ENCODE measurements at regions not wholly inside any gene's neighbourhood (a gene's known extent, or its start where the extent isn't known, plus 50 kb on each side); places are given as distances from the start of the nearest gene placed in this dataset.

DNA sequence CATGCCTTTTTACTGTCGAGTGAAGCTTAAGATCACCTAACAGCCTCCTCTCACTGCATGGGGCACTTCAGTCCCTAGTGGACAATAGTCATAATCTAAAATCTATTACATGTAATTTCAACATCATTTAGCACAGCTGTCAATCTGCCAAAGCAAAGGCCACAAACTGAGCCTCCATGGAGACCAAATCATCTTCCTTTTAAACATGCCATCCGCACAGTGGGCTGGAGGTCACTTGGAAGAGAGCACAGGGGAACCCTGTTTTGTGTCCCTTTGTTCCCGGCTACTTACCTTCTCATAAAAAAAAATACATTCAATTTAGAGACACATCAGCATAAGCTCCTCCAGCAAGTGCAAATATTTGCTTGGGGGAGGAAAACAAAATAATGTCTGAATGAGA lies 167.3 kb downstream of the SQOR start:
- POLR2A ChIA-PET = no interaction called here
- Histone ChIP-seq H3K9me3 (replicated peaks; ENCODE audit: control insufficient read depth, insufficient read depth, low read length) (no peaks in the 10 kb centered on the region), H3K27ac (ENCODE audit: control insufficient read depth, insufficient read depth) (no peak overlapping the region), H3K27me3 (replicated peaks in 1 of 2; ENCODE audit: control insufficient read depth in 2 of 2, insufficient read depth in 2 of 2, low read length in 1 of 2) (no peaks in the 10 kb centered on the region), H3K79me2 (ENCODE audit: control insufficient read depth, insufficient read depth, low read length) (no peaks in the 10 kb centered on the region), H3K36me3 (ENCODE audit: control insufficient read depth in 2 of 2, insufficient read depth in 2 of 2, low read length in 1 of 2) (no peaks in the 10 kb centered on the region), H4K20me1 (ENCODE audit: control insufficient read depth, insufficient read depth) (no peaks in the 10 kb centered on the region), H3K9ac (ENCODE audit: control insufficient read depth, insufficient read depth, low read length) (no peak overlapping the region), H3K4me1 (ENCODE audit: control insufficient read depth, insufficient read depth, low read length) (no peaks in the 10 kb centered on the region), H3K4me2 (ENCODE audit: control insufficient read depth, insufficient read depth) (no peak overlapping the region), H3K4me3 (no peak overlapping the region), H2AFZ (ENCODE audit: control insufficient read depth, low read depth, low read length) (no peak overlapping the region)
- in situ Hi-C loops (cut with MboI) = no loop called here
- DNase-seq (ENCODE audit: low read depth, low spot score) (no peak), FAIRE-seq (no peak), ATAC-seq (no peak)
- intact Hi-C loops (cut with micrococcal nuclease; ENCODE audit: unreplicated experiment) = no loop called here
- RAD21 ChIA-PET (ENCODE audit: unreplicated experiment) = no interaction called here
- TF ChIP-seq RELA (IDR thresholded peaks at IDR 0.05; ENCODE audit: borderline replicate concordance, partially characterized antibody) (no peak), PML (IDR thresholded peaks at IDR 0.05; ENCODE audit: low read length) (no peak), TAF1 (IDR thresholded peaks at IDR 0.05; ENCODE audit: borderline replicate concordance, low read depth, low read length) (no peak), POLR2AphosphoS5 (IDR thresholded peaks at IDR 0.05; ENCODE audit: low read length) (no peak), NR2C1 (IDR thresholded peaks at IDR 0.05) (no peak), EP300 (IDR thresholded peaks at IDR 0.05; ENCODE audit: borderline replicate concordance in 1 of 2, control insufficient read depth in 1 of 2, low read depth in 2 of 2, low read length in 2 of 2) (no peak), SP1 (IDR thresholded peaks at IDR 0.05; ENCODE audit: low read depth, low read length) (no peak), RFX5 (IDR thresholded peaks at IDR 0.05; ENCODE audit: low read depth, low read length) (no peak), TCF7 (IDR thresholded peaks at IDR 0.05; ENCODE audit: borderline replicate concordance) (no peak), HDGF (IDR thresholded peaks at IDR 0.05) (no peak), ZNF24 (IDR thresholded peaks at IDR 0.05) (no peak), BRCA1 (IDR thresholded peaks at IDR 0.05; ENCODE audit: low read depth, low read length) (no peak)
- TF ChIP-seq, protein P1, sequence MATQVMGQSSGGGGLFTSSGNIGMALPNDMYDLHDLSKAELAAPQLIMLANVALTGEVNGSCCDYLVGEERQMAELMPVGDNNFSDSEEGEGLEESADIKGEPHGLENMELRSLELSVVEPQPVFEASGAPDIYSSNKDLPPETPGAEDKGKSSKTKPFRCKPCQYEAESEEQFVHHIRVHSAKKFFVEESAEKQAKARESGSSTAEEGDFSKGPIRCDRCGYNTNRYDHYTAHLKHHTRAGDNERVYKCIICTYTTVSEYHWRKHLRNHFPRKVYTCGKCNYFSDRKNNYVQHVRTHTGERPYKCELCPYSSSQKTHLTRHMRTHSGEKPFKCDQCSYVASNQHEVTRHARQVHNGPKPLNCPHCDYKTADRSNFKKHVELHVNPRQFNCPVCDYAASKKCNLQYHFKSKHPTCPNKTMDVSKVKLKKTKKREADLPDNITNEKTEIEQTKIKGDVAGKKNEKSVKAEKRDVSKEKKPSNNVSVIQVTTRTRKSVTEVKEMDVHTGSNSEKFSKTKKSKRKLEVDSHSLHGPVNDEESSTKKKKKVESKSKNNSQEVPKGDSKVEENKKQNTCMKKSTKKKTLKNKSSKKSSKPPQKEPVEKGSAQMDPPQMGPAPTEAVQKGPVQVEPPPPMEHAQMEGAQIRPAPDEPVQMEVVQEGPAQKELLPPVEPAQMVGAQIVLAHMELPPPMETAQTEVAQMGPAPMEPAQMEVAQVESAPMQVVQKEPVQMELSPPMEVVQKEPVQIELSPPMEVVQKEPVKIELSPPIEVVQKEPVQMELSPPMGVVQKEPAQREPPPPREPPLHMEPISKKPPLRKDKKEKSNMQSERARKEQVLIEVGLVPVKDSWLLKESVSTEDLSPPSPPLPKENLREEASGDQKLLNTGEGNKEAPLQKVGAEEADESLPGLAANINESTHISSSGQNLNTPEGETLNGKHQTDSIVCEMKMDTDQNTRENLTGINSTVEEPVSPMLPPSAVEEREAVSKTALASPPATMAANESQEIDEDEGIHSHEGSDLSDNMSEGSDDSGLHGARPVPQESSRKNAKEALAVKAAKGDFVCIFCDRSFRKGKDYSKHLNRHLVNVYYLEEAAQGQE (IDR thresholded peaks at IDR 0.05; ENCODE audit: low read depth, low read length) = no peak
- TF ChIP-seq, protein P2, sequence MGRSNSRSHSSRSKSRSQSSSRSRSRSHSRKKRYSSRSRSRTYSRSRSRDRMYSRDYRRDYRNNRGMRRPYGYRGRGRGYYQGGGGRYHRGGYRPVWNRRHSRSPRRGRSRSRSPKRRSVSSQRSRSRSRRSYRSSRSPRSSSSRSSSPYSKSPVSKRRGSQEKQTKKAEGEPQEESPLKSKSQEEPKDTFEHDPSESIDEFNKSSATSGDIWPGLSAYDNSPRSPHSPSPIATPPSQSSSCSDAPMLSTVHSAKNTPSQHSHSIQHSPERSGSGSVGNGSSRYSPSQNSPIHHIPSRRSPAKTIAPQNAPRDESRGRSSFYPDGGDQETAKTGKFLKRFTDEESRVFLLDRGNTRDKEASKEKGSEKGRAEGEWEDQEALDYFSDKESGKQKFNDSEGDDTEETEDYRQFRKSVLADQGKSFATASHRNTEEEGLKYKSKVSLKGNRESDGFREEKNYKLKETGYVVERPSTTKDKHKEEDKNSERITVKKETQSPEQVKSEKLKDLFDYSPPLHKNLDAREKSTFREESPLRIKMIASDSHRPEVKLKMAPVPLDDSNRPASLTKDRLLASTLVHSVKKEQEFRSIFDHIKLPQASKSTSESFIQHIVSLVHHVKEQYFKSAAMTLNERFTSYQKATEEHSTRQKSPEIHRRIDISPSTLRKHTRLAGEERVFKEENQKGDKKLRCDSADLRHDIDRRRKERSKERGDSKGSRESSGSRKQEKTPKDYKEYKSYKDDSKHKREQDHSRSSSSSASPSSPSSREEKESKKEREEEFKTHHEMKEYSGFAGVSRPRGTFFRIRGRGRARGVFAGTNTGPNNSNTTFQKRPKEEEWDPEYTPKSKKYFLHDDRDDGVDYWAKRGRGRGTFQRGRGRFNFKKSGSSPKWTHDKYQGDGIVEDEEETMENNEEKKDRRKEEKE (IDR thresholded peaks at IDR 0.05) = no peak
- WGBS (ENCODE audit: insufficient coverage, insufficient replicate concordance, low lambda C conversion rate, missing lambda C conversion rate) = 61% methylated on average over 3 of the region's 3 CpGs
- BruUV-seq (replicated peaks) = no TSS peak
- CTCF ChIA-PET = interaction anchor here (1.4 kb wide), 1 partner anchor 11 kb away, joined by 5 read pairs; no protein-coding TSS in a partner anchor
- SMC1A ChIA-PET (ENCODE audit: uncharacterized antibody, unreplicated experiment) = interaction anchor here (1.1 kb wide), 1 partner anchor 563 kb away, joined by 3 read pairs; no protein-coding TSS in a partner anchor

Measured in GM12878 (cell line).